ENCODE measurements at regions not wholly inside any gene's neighbourhood (a gene's known extent, or its start where the extent isn't known, plus 50 kb on each side); places are given as distances from the start of the nearest gene placed in this dataset.
"Not testable (repeated sequence)": the region's sequence is repeated elsewhere in the genome, so short reads cannot be mapped to it uniquely, and the experiment has no call there.

DNA sequence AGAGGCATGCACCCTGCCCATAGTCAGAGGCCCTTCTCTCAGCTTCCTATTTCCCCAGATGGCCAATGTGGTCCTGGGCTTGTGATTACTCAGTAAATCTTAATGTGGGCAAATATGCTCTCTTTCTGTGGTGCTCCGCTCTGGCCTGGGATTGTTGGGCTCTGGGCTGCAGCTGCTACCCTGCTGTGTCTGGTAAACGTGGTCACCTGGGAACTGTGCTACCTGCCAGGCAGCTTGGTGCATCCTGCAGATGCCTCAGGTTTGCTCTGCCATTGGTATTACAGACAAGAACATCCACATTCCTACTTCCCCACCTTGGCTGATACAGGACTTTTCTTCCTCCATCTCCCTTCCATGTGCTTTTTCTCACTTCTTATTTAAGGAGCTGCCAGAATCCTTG, 611.5 kb upstream of the IMPG1 start:
- no peak for DNase-seq (ENCODE audit: low read depth)

DNA sequence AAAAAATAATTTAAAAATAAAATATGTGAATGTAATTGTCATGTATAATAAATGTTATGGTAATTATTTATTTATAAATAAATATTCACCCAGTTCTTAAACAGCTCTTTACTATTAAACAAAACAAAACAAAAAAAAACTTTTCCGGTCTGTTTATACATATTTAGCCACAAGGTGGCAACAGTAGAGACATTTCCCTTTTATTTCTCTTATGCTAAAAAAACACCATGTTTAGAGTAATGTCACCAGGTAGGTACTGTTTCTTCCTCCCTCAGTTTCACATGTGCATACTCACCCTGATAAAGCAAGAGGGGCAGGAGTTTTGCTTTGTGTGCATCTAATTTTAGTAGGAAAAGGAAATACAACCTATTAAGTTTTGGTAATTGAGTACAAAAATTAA, 610.4 kb upstream of the IMPG1 start:
- DNase-seq (ENCODE audit: low read depth), result no peak

DNA sequence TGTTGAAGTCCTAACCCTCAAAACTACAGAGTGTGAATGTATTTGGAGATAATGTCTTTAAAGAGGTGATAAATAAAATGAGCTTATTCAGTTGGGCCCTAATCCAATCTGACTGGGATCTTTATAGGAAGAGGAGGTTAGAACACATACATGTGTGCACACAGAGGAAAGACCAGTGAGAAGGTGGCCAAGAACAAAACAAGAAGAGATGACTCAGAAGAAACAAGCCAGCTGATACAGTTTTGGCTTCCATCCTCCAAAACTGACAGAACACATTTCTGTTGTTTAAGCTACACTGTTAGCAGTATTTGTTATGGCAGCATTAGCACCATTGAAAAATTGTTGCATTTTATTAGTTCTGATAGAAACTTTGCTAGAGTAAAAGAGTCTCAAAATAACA, 609.3 kb upstream of the IMPG1 start:
- DNase-seq (ENCODE audit: low read depth), result no peak

DNA sequence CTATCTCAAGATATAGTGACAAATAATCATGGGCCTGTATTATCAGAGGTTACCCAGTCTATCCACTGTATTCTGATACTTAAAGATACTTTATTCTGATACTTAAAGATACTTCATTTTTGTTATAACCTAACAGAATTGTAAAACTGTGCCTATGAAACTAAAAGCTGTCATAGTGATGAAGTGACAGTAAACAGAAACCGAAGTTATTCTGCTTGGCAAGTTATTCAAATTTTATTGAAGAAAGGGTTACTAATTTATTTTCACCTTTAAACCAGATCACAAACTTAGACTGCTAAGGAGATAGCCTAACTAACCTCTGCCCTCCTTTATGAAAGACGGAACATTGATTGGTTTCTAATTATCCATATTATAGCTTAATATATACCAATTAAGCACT, 604.6 kb upstream of the IMPG1 start:
- no peak for DNase-seq (ENCODE audit: low read depth)

DNA sequence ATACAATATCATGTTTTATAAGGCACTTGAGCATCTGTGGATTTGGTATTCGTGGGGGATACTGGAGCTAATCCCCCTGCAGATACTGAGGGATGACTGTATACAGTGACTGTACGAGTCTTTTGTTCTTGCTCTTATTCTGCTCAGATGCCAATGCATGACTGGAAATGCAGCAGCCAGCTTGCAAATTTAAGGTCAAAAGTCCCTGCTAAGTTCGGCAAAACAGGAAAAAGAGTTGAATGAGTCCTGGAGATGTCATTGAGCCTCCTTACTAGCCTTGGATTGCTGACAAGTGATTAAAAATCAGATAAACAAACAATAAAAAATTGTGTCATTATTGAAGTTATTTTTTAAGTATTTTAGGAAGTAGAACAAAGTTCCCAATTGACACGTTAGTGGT, 599.3 kb upstream of the IMPG1 start:
- no peak for DNase-seq (ENCODE audit: low read depth)

DNA sequence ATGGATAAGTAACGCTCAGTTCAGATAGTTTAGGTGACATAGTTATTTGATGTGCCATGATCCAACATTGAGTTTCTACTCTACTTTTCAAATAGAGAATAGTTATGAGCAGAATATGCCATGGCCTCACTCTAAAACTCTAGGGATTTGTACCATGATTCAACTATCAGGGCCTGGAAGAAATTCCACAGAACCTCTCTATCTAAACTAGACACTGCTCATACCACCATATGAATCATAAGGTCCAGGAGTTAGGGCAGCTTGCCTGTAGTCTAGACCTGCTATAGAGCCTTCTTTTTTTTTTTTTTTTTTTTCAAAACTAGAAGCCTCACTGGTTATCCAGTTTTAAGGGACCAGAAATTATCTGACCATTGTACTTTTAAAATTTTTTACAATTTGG, 571.8 kb upstream of the IMPG1 start:
- no peak for DNase-seq (ENCODE audit: low read depth)

DNA sequence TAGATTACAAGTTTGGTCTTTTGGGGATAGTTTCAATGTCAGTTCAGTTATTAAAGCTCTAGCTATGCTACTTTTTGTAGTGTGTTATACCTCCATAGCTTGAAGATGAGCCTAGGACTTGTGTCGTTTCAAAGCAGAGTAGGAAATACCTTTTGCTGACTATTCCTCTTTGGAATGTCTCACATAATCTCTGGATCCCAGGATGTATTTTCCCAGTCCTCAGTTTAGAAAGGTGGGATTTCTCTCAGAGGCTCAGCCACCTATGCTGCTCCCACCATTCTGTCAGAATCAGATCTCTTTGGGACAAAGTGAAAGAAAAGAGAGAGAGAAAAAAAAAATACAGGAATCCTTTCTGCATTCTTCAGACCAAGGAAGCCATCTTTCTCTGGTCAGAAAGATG, 567.5 kb upstream of the IMPG1 start:
- DNase-seq (ENCODE audit: low read depth), result no peak

DNA sequence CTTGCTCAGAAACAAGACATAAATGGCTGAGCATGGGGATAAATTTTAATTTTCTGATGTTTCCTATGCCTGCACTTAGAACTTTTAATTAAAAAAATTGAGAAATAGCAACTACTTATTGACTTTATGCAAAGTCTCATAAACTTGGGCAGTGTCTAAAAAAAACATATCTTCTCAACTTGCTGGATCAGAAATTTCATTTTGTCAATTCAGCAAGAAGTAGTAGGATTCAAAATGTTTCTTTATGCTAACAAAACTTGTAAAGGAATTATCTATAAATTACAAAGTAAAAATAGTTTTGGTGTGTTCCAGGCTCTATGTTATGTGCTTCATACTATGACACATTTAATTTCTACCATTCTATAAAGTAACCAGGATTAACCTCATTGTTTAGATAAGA, 562.2 kb upstream of the IMPG1 start:
- no peak for DNase-seq (ENCODE audit: low read depth)

DNA sequence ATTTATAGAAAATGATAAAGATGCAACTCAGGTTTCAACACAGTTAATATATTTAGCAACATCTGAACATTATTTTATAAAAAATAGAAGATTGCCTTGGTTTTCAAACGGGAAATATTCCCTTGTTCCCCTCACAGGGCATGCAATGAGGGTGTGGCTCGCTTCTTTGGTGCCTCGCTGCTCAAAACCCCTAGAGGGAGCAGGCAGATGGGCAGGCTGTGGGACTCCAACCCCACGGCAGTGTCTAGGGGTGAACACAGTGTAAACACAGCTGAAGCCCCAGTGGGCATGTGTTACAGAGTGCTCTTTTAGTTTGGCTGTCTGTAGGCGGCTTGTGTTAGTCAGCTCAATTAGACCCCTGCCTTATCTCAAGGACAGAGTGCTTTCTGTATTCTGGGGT, 560.8 kb upstream of the IMPG1 start:
- no peak for DNase-seq (ENCODE audit: low read depth)

DNA sequence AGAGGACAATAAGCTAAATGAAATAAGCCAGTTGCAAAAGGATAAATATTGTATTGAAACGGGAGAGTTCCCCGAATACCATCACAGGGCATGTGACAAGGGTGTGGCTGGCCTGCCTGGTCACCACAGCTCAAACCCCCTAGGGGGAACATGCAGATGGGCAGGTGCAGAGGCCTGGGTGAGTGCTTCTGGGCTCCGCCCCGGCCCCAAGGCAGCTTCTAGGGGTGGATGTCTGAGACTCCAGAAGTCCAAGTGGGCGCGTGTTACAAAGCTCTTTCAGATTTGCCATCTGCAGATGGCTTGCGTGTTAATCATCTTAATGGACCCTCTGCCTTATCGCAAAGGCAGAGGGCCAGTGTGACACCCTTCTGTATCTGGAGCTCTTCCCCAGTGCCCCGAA, 559.2 kb upstream of the IMPG1 start:
- no peak for DNase-seq (ENCODE audit: low read depth)

DNA sequence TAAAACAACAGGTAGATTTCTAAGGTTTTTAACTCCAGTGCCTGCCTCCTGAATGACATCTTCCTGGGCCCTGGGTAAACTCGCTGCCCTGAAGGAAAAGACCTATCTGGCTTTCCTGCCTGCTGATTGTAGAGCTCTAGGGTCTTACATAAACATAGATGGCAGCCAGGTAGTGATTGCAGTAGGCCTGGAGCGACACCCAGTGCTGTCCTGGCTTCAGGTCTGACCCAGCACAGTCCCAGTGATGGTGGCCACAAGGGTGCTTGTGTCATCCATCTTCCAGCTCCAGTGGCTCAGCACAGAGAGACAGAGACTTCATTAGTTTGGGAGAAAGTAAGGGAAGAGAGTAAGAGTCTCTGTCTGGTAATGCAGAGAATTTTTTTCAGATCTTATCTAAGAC, 542.9 kb upstream of the IMPG1 start:
- no peak for DNase-seq (ENCODE audit: low read depth)

DNA sequence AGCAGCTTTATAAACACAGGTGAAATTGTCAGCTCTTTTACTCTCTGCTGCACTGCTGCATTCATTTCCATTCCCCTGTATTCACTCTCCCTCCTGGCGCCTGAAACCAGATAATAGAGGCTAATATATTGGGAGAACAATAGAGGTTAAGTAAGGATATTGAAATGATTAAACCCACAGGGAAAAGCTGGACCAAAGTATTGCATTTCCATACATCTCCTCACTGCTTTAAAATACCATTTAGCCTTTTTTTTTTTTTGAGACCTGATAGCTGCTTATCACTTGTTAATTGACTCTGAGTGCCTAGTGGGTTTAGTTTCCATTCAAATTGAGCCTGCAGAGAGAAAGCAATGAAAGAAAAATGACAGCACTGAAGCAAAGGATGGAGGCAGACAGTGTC, 540.5 kb upstream of the IMPG1 start:
- no peak for DNase-seq (ENCODE audit: low read depth)

DNA sequence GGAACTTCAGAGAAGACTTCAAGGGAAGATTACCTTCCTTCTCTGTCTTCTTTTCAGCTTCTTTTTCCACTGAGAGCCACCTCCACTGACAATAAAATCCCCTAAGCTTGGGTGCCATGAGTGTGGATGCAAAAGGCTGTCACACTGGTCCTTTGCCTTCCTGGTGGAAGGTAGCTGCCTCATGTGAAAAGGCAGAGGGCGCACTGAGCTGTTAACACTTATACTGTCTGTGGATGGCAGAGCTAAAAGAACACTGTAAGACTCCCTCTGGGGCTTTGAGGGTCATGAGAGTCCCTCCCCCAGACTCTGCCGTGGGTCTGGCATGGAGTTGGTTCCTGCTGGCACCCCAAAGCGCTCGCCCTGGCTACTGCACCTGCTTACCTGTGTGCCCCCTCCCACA, 536.7 kb upstream of the IMPG1 start:
- no peak for DNase-seq (ENCODE audit: low read depth)

DNA sequence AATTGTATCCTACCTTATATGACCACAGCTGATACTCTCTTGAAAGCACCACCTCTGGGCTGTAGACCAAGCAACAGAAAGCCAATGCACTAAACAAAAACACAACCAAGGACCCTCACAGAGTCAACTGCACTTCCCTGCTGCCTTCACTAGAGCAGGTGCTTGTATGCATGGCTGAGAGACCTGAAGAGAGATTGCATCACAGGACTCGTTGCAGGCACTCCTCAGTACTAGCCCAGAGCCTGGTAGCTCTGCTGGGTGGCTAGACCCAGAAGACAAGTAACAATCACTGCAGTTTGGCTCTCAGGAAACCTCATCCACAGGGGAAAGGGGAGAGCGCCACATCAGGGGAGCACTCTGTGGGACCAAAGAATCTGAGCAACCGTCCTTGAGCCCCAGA, 521.6 kb upstream of the IMPG1 start:
- no peak for DNase-seq (ENCODE audit: low read depth)

DNA sequence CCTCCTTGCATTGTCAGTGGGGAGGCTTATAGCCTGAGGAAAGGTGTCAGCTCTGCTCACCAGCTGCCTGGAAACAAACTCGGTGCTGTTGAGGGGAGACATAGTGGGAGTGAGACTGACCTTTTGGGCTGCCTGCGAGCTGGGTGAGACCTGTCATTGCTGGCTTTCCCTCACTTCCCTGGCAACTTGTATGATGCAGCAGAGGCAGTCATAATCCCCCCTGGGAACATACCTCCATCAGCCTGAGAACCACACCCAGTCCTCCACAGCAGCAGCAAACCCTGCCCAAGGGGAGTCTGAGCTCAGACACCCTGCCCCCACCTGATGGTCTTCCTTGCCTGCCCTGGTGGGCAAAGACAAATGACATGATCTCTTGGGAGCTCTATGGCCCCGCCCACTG, 521.2 kb upstream of the IMPG1 start:
- no peak for DNase-seq (ENCODE audit: low read depth)

DNA sequence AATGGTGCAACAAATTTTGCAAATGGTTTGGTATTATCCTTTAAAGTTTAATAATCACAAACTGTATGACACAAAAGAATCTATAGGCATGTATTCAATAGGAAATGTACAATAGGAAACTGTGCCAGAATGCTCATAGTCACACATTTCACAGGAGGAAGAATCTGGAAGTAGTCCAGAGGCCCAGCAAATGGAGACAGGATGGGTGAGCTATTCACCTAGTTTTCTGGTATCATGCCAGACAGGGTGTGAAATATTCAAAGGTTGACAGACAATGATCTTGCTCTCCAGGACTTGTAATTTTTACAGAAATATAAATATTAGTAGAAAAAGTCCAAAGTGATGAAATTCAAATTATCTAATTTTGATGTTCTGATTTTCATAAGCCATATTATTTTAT, 520.1 kb upstream of the IMPG1 start:
- DNase-seq (ENCODE audit: low read depth), result no peak

DNA sequence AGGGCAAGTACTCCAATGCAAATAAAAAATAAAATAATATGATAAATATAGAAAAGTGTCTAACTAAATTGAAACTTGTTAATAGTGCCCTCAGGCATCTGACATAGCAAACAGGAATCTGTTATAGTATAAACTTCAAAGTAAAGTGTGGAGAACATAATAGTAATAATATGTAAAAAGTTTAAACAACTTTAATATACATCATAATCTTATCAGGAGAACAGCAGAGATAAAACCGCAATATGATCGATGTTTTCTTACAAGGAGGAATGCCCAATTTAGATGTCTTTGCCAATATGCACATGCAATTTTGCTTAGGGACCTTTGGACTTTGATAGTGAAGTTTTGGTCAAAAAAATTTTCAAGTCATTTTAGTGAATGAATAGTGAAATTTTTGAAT, 514.8 kb upstream of the IMPG1 start:
- no peak for DNase-seq (ENCODE audit: low read depth)

DNA sequence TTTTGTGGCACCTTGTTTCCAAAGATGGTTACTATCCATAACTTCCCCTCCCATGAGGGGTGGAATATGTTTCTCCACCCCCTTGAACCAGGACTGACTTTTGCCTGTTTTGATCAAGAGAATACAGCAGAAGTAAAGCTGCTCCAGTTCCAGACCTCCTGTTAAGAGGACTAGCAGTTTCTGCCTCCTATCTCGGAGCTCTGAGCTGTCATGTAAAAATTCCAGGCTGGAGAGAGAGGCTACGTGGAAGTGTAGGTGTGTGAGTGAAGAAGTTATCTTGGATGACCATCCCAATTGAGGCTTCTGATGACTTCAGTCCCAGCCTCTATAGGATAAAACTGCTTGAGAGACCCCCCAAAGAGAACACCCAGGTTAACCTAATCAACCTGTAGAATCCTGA, 511.7 kb upstream of the IMPG1 start:
- DNase-seq (ENCODE audit: low read depth), result no peak

DNA sequence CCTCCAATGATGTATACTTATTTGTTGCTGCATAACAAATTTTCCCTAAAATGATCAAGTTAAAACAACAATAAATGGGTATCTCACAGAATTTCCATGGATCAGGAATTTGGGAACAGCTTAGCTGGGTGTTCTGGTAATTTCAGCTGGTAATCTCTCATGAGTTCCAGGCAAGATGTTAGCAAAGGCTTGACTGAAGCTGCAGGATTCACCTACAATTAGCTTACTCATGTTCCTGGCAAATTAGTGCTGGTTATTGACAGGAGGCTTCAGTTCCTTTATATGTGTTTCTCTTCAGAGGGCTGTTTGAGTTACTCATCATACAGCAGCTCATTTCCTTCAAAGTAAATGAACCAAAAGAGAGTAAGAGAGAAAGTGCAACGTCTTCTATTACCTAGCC, 506.3 kb upstream of the IMPG1 start:
- DNase-seq (ENCODE audit: low read depth), result no peak

DNA sequence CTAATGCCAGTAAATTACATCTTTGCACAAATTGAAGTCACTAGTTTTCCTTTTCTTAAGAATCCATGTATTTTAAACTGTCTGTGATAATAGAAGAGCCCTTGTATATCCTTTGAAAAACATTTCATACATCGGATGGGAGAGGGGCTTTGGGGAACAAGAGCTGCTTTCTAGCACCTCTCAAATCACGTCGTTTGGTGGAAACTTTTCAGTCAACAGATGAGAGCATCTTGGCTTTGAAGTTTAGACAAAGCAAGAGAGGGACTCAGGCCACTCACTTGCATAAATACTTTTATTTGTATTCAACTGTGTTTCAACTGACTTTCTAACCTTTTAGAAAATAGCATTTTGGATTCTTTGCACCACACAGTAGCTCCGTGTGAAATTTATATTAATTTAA, 502.3 kb upstream of the IMPG1 start:
- DNase-seq (ENCODE audit: low read depth), result no peak

DNA sequence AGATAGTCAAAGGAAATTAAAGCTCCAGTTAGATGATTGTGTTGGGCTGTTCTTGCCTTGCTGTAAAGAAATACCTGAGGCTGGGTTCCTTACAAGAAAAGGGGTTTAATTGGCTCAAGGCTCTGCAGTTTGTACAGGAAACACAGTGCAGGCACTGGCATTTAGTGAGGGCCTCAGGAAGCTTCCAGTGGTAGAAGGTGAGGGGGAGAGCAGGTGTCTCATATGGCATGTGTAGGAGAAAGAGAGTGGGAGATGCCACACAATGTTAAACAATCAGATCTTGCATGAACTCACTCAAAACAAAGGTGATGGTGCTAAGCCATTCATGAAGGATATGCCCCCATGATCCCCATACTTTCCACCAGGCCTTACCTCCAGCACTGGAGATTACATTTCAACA, 493.5 kb upstream of the IMPG1 start:
- no peak for DNase-seq (ENCODE audit: low read depth)

DNA sequence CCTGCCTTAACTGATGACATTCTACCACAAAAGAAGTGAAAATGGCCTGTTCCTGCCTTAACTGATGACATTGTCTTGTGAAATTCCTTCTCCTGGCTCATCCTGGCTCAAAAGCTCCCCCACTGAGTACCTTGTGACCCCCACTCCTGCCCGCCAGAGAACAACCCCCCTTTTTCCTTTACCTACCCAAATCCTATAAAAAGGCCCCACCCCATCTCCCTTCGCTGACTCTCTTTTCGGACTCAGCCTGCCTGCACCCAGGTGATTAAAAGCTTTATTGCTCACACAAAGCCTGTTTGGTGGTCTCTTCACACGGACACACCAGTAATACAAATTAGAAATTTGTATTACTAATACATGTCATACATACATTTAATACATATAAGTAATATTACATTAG, 489.9 kb upstream of the IMPG1 start:
- DNase-seq (ENCODE audit: low read depth), result not testable (repeated sequence)

DNA sequence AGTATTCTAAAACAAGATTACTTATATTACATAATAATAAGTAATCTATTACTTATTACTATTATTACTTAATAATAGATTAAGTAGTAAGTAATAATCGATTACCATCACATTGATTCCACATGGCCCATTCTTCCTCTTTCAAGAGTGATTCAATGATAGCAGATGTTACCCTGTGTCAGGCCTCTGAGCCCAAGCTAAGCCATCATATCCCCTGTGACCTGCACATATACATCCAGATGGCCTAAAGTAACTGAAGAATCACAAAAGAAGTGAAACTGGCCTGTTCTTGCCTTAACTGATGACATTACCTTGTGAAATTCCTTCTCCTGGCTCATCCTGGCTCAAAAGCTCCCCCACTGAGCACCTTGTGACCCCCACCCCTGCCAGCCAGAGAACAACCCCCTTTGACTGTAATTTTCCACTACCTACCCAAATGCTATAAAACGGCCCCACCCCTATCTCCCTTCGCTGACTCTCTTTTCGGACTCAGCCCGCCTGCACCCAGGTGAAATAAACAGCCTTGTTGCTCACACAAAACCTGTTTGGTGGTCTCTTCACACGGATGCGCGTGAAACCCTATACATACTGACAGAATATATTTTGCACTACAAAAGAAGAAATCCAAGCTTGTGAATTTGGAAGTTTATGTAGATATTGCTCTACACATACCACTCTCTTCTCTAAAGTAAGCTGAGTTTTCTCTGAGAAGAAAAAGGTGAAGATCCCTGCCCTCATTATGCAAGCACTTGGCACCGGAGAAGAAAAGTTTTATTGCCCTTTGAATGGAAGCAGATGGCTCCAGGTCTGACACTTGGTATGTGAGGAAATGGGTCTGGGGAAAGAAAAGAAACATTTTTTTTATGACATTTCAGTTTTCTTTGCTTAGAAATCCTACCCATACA, 488.6 kb upstream of the IMPG1 start:
- DNase-seq (ENCODE audit: low read depth), result not testable (repeated sequence)

DNA sequence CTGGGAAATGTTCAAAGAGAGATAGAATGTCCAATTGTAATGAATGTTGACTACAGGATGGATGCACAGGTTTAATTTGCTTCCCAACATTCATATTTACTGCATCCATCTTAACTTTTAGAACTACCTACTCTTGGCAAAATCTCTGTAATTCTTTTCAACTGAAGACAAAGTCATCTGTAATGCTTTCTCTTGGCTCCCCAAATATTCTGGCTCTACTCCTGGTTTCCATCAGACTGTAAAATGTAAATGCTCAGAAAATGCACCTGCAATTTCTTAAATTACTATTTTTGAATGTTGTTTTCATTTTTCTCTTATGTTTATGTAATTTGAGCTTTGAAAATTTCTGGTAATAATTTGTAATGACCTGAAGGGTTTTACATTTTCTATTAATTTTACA, 480.8 kb upstream of the IMPG1 start:
- DNase-seq (ENCODE audit: low read depth), result no peak

Measured in GM04503 (cell line).